ENCODE measurements at regions not wholly inside any gene's neighbourhood (a gene's known extent, or its start where the extent isn't known, plus 50 kb on each side); places are given as distances from the start of the nearest gene placed in this dataset.

- no peak for TF ChIP-seq CTCF (conservative IDR thresholded peaks at IDR 0.05)
- TF ChIP-seq EZH2 (IDR thresholded peaks at IDR 0.05; ENCODE audit: low read depth): no peak
Measured at GRCh38 chr13:58795715-58796114, 1164.2 kb downstream of the PCDH17 start.
